Mesothelial cell of epicardium (in vitro differentiated cells): ENCODE measurements at regions not wholly inside any gene's neighbourhood (a gene's known extent, or its start where the extent isn't known, plus 50 kb on each side); places are given as distances from the start of the nearest gene placed in this dataset.

Experiments used
- DNase-seq, 2 experiments: peaks; one replicate each; pipeline ENCODE4 v3.0.0; 2021; ENCODE audit warnings: low spot score in 2 of 2; ENCODE audit not compliant: unreplicated experiment in 2 of 2
- H3K27ac Mint-ChIP-seq: 2 replicates; pipeline ENCODE4 v1.8.0; 2021; ENCODE audit warnings: mixed read lengths
- H3K27me3 Mint-ChIP-seq: 2 replicates; pipeline ENCODE4 v1.8.0; 2021; ENCODE audit warnings: low read depth, mixed read lengths
- H3K36me3 Mint-ChIP-seq: 2 replicates; pipeline ENCODE4 v1.8.0; 2021; ENCODE audit warnings: mixed read lengths
- H3K4me1 Mint-ChIP-seq: 2 replicates; pipeline ENCODE4 v1.8.0; 2021; ENCODE audit warnings: mixed read lengths
- H3K4me3 Mint-ChIP-seq: 2 replicates; pipeline ENCODE4 v1.8.0; 2021; ENCODE audit warnings: mild to moderate bottlenecking, moderate library complexity, mixed read lengths
- H3K9me3 Mint-ChIP-seq: 2 replicates; pipeline ENCODE4 v1.8.0; 2021; ENCODE audit warnings: mixed read lengths
- TF ChIP-seq, protein P1 (sequence below): fragments of 200-600 bp; sonication (generic); IDR thresholded peaks from one replicate; pipeline ENCODE4 v1.5.0; 2021; ENCODE audit warnings: antibody characterized with exemption; ENCODE audit not compliant: unreplicated experiment

DNA sequence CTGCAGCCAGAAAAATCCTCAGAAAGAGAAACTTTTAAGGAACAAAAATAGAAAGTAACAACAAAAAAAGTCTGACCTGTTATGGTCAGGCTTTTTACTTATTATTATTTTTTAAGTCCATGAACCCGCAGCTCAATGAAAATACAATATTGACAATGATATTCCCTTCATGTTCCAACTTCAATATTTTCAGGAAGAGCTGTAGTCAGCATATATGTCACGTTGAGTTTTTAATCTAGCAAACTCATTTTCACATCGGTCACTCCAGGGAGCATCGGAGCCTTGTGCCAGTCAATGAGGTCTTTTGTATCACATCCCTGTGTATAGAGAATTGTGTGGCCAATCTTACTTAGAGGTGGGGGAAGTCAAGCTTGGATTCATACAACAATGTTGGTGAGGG lies 568.4 kb upstream of the GCFC2 start:
- no peak overlapping the region for H3K4me3 Mint-ChIP-seq
- no peaks in the 10 kb centered on the region for H3K36me3 Mint-ChIP-seq

GRCh38 chr2:76275788-76276187 lies 565.1 kb upstream of the GCFC2 start:
- Mint-ChIP-seq H3K36me3 (no peaks in the 10 kb centered on the region), H3K4me3 (no peak overlapping the region), H3K27me3 (no peaks in the 10 kb centered on the region), H3K4me1 (no peaks in the 10 kb centered on the region), H3K9me3 (no peaks in the 10 kb centered on the region), H3K27ac (no peak overlapping the region)
- DNase-seq, result no peak
- TF ChIP-seq, protein P1, sequence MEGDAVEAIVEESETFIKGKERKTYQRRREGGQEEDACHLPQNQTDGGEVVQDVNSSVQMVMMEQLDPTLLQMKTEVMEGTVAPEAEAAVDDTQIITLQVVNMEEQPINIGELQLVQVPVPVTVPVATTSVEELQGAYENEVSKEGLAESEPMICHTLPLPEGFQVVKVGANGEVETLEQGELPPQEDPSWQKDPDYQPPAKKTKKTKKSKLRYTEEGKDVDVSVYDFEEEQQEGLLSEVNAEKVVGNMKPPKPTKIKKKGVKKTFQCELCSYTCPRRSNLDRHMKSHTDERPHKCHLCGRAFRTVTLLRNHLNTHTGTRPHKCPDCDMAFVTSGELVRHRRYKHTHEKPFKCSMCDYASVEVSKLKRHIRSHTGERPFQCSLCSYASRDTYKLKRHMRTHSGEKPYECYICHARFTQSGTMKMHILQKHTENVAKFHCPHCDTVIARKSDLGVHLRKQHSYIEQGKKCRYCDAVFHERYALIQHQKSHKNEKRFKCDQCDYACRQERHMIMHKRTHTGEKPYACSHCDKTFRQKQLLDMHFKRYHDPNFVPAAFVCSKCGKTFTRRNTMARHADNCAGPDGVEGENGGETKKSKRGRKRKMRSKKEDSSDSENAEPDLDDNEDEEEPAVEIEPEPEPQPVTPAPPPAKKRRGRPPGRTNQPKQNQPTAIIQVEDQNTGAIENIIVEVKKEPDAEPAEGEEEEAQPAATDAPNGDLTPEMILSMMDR, result no peak

More for the DNA sequence above, 568.4 kb upstream of the GCFC2 start:
- DNase-seq, result no peak
- Mint-ChIP-seq H3K4me1 (no peaks in the 10 kb centered on the region), H3K27me3 (peaks cover 2% of the 10 kb centered on the region), H3K9me3 (no peaks in the 10 kb centered on the region), H3K27ac (no peak overlapping the region)
- TF ChIP-seq, protein P1, result no peak

DNA sequence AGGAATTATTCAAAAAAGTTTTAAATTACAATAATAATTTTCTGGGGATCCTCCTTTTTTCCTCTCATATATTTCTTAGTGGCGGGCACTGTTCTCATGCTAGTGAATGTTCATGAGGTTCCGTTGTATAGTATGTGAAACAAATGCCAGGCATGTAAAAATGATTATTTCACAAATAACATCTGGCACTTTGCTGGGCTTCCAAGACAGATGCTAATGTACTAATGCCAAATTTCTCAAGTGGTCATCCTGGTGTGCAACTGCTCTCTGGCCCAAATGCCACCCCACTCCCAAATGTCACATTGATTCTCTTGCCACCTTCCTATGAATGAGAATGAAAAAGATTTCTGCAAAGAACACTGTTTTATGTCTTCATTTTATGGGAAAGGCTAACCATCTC lies 564.0 kb upstream of the GCFC2 start:
- Mint-ChIP-seq H3K4me1 (no peaks in the 10 kb centered on the region), H3K27me3 (no peaks in the 10 kb centered on the region), H3K27ac (no peak overlapping the region), H3K9me3 (no peaks in the 10 kb centered on the region), H3K36me3 (no peaks in the 10 kb centered on the region), H3K4me3 (no peak overlapping the region)
- TF ChIP-seq, protein P1, result no peak
- DNase-seq, result no peak

DNA sequence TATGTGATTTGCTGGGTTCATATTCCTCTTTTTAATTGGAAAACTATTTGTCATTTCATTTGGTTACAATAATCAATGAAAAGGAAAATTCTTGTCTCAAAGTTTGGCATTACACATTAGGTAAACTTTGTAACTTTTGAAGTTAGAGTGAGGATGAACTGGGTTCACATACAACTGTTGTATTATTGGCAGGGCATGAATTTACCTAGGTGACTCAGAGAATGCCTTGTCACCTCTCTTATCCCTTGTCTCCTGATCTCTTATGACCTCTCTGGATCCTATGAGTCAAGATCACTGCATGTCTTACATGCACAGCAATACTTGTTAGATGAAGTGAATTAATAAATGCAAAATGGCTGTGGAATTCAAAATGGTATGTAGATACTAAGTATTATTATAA lies 563.4 kb upstream of the GCFC2 start:
- H3K4me1 Mint-ChIP-seq, result peaks cover 3% of the 10 kb centered on the region
- TF ChIP-seq, protein P1, result no peak
- DNase-seq, result no peak
- no peak overlapping the region for H3K27ac Mint-ChIP-seq
- no peaks in the 10 kb centered on the region for H3K36me3 Mint-ChIP-seq
- no peak overlapping the region for H3K4me3 Mint-ChIP-seq
- H3K9me3 Mint-ChIP-seq, result no peaks in the 10 kb centered on the region
- no peaks in the 10 kb centered on the region for H3K27me3 Mint-ChIP-seq

DNA sequence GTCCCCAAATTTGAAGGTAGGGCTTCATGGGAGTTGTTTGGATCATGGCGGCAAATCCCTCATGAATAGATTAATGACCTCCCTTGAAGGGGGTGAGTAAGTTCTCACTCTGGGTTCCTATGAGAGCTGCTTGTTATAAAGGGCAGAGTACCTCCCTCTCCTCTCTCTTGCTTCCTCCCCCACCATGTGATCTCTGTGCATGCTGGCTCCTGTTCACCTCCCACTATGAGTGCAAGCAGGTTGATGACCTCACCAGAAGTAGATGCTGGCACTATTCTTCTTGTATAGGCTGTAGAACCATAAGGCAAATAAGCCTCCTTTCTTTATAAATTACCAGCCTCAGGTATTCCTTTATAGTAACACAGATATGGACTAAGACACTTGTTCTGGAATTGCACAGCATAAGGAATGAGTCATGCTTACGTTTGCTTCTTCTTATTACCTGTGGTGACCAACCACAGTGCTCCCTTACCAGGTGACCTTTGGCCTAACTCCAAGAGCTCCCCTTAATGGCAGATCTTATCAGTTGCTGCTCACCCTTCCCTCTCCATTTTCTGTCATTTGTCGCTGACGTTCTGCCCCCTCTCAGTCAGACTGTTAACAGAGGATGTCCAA lies 559.5 kb upstream of the GCFC2 start:
- no peaks in the 10 kb centered on the region for H3K36me3 Mint-ChIP-seq
- H3K27ac Mint-ChIP-seq, result no peak overlapping the region
- H3K4me1 Mint-ChIP-seq, result peaks cover 10% of the 10 kb centered on the region
- H3K4me3 Mint-ChIP-seq, result no peak overlapping the region
- TF ChIP-seq, protein P1, result no peak
- no peaks in the 10 kb centered on the region for H3K9me3 Mint-ChIP-seq
- DNase-seq, result no peak
- H3K27me3 Mint-ChIP-seq, result no peaks in the 10 kb centered on the region
